GM23338 (cell line): ENCODE measurements at regions not wholly inside any gene's neighbourhood (a gene's known extent, or its start where the extent isn't known, plus 50 kb on each side); places are given as distances from the start of the nearest gene placed in this dataset.

ENCODE experiments used
- ATAC-seq: fragments of 200-7000 bp; cut with Tn5 transposase; 3 replicates; pipeline ENCODE4 v1.9.1; 2020
- DNase-seq: peaks from one replicate; pipeline ENCODE4 v3.0.0-alpha.2; 2015; ENCODE audit warnings: low spot score
- H2AFZ ChIP-seq: fragments of 200-600 bp; sonication (generic); 2 replicates; pipeline ENCODE4 v1.8.0; 2016; ENCODE audit warnings: antibody characterized with exemption, mild to moderate bottlenecking, moderate library complexity
- H3F3A ChIP-seq: fragments of 200-600 bp; sonication (generic); replicated peaks from 2 replicates; pipeline ENCODE4 v1.8.0; 2017; ENCODE audit warnings: antibody characterized with exemption, mixed run types, low read depth
- H3K27ac ChIP-seq: fragments of 200-600 bp; sonication (generic); 2 replicates; pipeline ENCODE4 v1.6.1; 2016; ENCODE audit warnings: low read depth
- H3K27me3 ChIP-seq: fragments of 200-600 bp; sonication (generic); 2 replicates; pipeline ENCODE4 v1.8.0; 2016; ENCODE audit warnings: mild to moderate bottlenecking, mixed run types, moderate library complexity; ENCODE audit not compliant: insufficient read depth
- H3K36me3 ChIP-seq: fragments of 200-600 bp; sonication (generic); 2 replicates; pipeline ENCODE4 v1.8.0; 2016; ENCODE audit warnings: mild to moderate bottlenecking; ENCODE audit not compliant: insufficient read depth
- H3K4me1 ChIP-seq: fragments of 200-600 bp; sonication (generic); 2 replicates; pipeline ENCODE4 v1.8.0; 2016; ENCODE audit warnings: mild to moderate bottlenecking, moderate library complexity; ENCODE audit not compliant: insufficient read depth
- H3K4me2 ChIP-seq: fragments of 200-600 bp; sonication (generic); 2 replicates; pipeline ENCODE4 v1.7.1; 2017; ENCODE audit warnings: mixed run types
- H3K4me3 ChIP-seq: fragments of 200-600 bp; sonication (generic); 2 replicates; pipeline ENCODE4 v1.6.1; 2016; ENCODE audit warnings: mixed run types
- H3K79me2 ChIP-seq: fragments of 200-600 bp; sonication (generic); replicated peaks from 2 replicates; pipeline ENCODE4 v1.8.0; 2017; ENCODE audit warnings: mild to moderate bottlenecking; ENCODE audit not compliant: insufficient read depth
- H3K9me2 ChIP-seq: fragments of 200-600 bp; sonication (generic); 2 replicates; pipeline ENCODE4 v1.8.0; 2017; ENCODE audit not compliant: insufficient read depth
- H4K20me1 ChIP-seq: fragments of 200-600 bp; sonication (generic); replicated peaks from 2 replicates; pipeline ENCODE4 v1.8.0; 2017; ENCODE audit warnings: mild to moderate bottlenecking; ENCODE audit not compliant: insufficient read depth
- H3K27ac Mint-ChIP-seq: 2 replicates; pipeline ENCODE4 v1.8.0; 2020; ENCODE audit warnings: inconsistent platforms, mild to moderate bottlenecking, moderate library complexity, mixed read lengths
- H3K27me3 Mint-ChIP-seq: 3 replicates; pipeline ENCODE4 v1.8.0; 2022; ENCODE audit warnings: low read depth, mild to moderate bottlenecking, moderate library complexity, mixed read lengths, inconsistent platforms; ENCODE audit not compliant: insufficient read depth, poor library complexity
- H3K36me3 Mint-ChIP-seq: 3 replicates; pipeline ENCODE4 v1.8.0; 2021; ENCODE audit warnings: low read depth, mild to moderate bottlenecking, inconsistent platforms, moderate library complexity, mixed read lengths
- H3K4me1 Mint-ChIP-seq: 3 replicates; pipeline ENCODE4 v1.8.0; 2020; ENCODE audit warnings: mild to moderate bottlenecking, inconsistent platforms, mixed read lengths
- H3K4me3 Mint-ChIP-seq: 3 replicates; pipeline ENCODE4 v1.8.0; 2021; ENCODE audit warnings: moderate library complexity, mild to moderate bottlenecking, inconsistent platforms, mixed read lengths
- H3K9me3 Mint-ChIP-seq: 3 replicates; pipeline ENCODE4 v1.8.0; 2020; ENCODE audit warnings: moderate library complexity, mild to moderate bottlenecking, inconsistent platforms, mixed read lengths
- CREB1 ChIP-seq: fragments of 250-450 bp; sonication (Bioruptor Pico); IDR thresholded peaks from 2 replicates; pipeline ENCODE4 v1.5.0; 2020; ENCODE audit warnings: low read depth, mild to moderate bottlenecking, moderate library complexity
- EZH2 ChIP-seq: fragments of 200-600 bp; sonication (generic); IDR thresholded peaks from one replicate; pipeline ENCODE4 v1.8.0; 2017; ENCODE audit warnings: antibody characterized with exemption, mild to moderate bottlenecking, low read depth; ENCODE audit not compliant: unreplicated experiment
- EZH2phosphoT487 ChIP-seq: fragments of 200-600 bp; sonication (generic); IDR thresholded peaks from one replicate; pipeline ENCODE4 v1.8.1; 2018; ENCODE audit warnings: antibody characterized with exemption; ENCODE audit not compliant: unreplicated experiment
- NANOG ChIP-seq: IDR thresholded peaks from 2 replicates; pipeline ENCODE4 v1.6.1; 2016; ENCODE audit warnings: antibody characterized with exemption, borderline replicate concordance
- POLR2AphosphoS5 ChIP-seq: IDR thresholded peaks from 2 replicates; pipeline ENCODE4 v1.6.1; 2016; ENCODE audit warnings: antibody characterized with exemption, low read depth
- STAT1 ChIP-seq: IDR thresholded peaks from one replicate; pipeline ENCODE4 v1.6.1; 2016; ENCODE audit warnings: antibody characterized with exemption; ENCODE audit not compliant: unreplicated experiment
- ZNF114 ChIP-seq: fragments of 250-450 bp; sonication (Bioruptor Pico); IDR thresholded peaks from 2 replicates; pipeline ENCODE4 v1.5.0; 2020; ENCODE audit warnings: mild to moderate bottlenecking, moderate library complexity
- ZNF331 ChIP-seq: fragments of 250-450 bp; sonication (Bioruptor Pico); IDR thresholded peaks from 2 replicates; pipeline ENCODE4 v1.5.0; 2020; ENCODE audit warnings: low read depth, mild to moderate bottlenecking, moderate library complexity
- TF ChIP-seq, protein P1 (sequence below), 2 experiments: fragments of 200-600 bp in 1 of 2; sonication (generic) in 1 of 2; conservative IDR thresholded peaks; 2 replicates each; pipeline versions ENCODE4 v1.5.1 to v1.6.1; 2016 to 2017; ENCODE audit warnings: antibody characterized with exemption in 2 of 2, low read depth in 2 of 2, mild to moderate bottlenecking in 2 of 2, moderate library complexity in 1 of 2
- TF ChIP-seq, protein P2 (sequence below): IDR thresholded peaks from 2 replicates; pipeline ENCODE4 v1.6.1; 2016; ENCODE audit warnings: antibody characterized with exemption
- TF ChIP-seq, protein P3 (sequence below): IDR thresholded peaks from one replicate; pipeline ENCODE4 v1.6.1; 2018; ENCODE audit warnings: antibody characterized with exemption; ENCODE audit not compliant: unreplicated experiment

DNA sequence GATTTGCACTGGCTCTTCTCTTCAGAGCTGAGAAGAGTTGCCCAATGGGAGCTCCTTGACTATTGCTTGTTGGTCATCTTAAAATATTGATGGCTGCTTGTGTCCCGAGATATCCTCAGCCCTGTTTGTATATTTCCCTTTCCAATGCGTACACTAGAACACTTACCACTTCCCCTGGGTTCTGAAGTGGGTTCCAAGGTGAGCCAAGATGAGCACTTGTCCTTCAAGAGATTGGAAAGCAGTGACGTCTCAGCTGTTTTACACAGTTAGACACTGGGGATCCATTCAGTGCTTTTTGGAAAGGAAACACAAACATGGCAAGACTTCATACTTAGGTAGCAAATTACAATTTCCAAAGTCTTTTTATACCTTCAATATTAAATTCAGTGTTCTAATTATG, 716.4 kb upstream of the CITED2 start (continued):
- TF ChIP-seq ZNF114 (CRISPR knock-in tag) = no peak
- TF ChIP-seq, protein P1, sequence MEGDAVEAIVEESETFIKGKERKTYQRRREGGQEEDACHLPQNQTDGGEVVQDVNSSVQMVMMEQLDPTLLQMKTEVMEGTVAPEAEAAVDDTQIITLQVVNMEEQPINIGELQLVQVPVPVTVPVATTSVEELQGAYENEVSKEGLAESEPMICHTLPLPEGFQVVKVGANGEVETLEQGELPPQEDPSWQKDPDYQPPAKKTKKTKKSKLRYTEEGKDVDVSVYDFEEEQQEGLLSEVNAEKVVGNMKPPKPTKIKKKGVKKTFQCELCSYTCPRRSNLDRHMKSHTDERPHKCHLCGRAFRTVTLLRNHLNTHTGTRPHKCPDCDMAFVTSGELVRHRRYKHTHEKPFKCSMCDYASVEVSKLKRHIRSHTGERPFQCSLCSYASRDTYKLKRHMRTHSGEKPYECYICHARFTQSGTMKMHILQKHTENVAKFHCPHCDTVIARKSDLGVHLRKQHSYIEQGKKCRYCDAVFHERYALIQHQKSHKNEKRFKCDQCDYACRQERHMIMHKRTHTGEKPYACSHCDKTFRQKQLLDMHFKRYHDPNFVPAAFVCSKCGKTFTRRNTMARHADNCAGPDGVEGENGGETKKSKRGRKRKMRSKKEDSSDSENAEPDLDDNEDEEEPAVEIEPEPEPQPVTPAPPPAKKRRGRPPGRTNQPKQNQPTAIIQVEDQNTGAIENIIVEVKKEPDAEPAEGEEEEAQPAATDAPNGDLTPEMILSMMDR (conservative IDR thresholded peaks at IDR 0.05; ENCODE audit: low read depth in 2 of 2) = no peak

DNA sequence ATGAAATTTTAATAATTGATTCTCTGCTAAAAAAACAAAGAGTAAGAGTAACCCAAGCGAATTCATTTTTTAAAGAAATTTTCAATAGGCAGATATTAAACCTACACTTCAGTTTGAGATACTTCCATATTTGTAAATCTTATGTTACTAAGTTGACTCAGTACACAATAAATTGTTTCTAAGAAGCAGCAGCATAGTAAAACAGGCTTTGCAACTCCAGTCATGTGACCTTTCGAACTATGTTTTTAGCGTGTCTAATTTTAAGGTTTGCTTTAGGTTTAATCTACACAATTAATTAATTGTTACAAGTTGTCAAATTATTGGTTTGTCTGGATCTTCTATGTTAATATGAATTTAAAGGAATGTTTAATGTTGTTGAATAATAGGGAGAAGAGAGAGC, 708.9 kb upstream of the CITED2 start:
- Histone ChIP-seq H3K4me2 (no peak overlapping the region), H3K79me2 (no peaks in the 10 kb centered on the region), H3F3A (no peaks in the 10 kb centered on the region), H3K27me3 (no peaks in the 10 kb centered on the region), H3K9me2 (0 out of 2 replicates have a peak, but pooled peaks cover 4% of the 10 kb centered on the region), H4K20me1 (no peaks in the 10 kb centered on the region), H3K4me1 (no peaks in the 10 kb centered on the region; the same call in 1 of the 2 replicates), H3K27ac (no peak overlapping the region), H3K4me3 (no peak overlapping the region), H3K36me3 (no peaks in the 10 kb centered on the region), H2AFZ (no peak overlapping the region)
- Mint-ChIP-seq H3K27me3 (no peaks in the 10 kb centered on the region), H3K4me1 (0 out of 3 replicates have a peak, but pooled peaks cover 4% of the 10 kb centered on the region), H3K4me3 (no peak overlapping the region), H3K36me3 (no peaks in the 10 kb centered on the region), H3K27ac (no peak overlapping the region), H3K9me3 (no peaks in the 10 kb centered on the region)
- no peak for DNase-seq
- no peak for ATAC-seq
- TF ChIP-seq ZNF331 (CRISPR knock-in tag) (no peak), EZH2phosphoT487 (no peak), POLR2AphosphoS5 (no peak), EZH2 (no peak), ZNF114 (CRISPR knock-in tag) (no peak), CREB1 (no peak), STAT1 (no peak), NANOG (no peak)
- TF ChIP-seq, protein P2, sequence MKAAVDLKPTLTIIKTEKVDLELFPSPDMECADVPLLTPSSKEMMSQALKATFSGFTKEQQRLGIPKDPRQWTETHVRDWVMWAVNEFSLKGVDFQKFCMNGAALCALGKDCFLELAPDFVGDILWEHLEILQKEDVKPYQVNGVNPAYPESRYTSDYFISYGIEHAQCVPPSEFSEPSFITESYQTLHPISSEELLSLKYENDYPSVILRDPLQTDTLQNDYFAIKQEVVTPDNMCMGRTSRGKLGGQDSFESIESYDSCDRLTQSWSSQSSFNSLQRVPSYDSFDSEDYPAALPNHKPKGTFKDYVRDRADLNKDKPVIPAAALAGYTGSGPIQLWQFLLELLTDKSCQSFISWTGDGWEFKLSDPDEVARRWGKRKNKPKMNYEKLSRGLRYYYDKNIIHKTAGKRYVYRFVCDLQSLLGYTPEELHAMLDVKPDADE = no peak
- TF ChIP-seq, protein P1 (conservative IDR thresholded peaks at IDR 0.05; ENCODE audit: low read depth in 2 of 2) = no peak
- TF ChIP-seq, protein P3, sequence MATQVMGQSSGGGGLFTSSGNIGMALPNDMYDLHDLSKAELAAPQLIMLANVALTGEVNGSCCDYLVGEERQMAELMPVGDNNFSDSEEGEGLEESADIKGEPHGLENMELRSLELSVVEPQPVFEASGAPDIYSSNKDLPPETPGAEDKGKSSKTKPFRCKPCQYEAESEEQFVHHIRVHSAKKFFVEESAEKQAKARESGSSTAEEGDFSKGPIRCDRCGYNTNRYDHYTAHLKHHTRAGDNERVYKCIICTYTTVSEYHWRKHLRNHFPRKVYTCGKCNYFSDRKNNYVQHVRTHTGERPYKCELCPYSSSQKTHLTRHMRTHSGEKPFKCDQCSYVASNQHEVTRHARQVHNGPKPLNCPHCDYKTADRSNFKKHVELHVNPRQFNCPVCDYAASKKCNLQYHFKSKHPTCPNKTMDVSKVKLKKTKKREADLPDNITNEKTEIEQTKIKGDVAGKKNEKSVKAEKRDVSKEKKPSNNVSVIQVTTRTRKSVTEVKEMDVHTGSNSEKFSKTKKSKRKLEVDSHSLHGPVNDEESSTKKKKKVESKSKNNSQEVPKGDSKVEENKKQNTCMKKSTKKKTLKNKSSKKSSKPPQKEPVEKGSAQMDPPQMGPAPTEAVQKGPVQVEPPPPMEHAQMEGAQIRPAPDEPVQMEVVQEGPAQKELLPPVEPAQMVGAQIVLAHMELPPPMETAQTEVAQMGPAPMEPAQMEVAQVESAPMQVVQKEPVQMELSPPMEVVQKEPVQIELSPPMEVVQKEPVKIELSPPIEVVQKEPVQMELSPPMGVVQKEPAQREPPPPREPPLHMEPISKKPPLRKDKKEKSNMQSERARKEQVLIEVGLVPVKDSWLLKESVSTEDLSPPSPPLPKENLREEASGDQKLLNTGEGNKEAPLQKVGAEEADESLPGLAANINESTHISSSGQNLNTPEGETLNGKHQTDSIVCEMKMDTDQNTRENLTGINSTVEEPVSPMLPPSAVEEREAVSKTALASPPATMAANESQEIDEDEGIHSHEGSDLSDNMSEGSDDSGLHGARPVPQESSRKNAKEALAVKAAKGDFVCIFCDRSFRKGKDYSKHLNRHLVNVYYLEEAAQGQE = no peak
